ENCODE measurements at regions not wholly inside any gene's neighbourhood (a gene's known extent, or its start where the extent isn't known, plus 50 kb on each side); places are given as distances from the start of the nearest gene placed in this dataset.

- Histone ChIP-seq H3K14ac (ENCODE audit: low read length) (no peak overlapping the region), H3K27me3 (ENCODE audit: insufficient read depth, low read length) (no peaks in the 10 kb centered on the region), H4K8ac (ENCODE audit: low read depth, low read length) (no peak overlapping the region), H3K27ac (ENCODE audit: low read depth, low read length) (no peak overlapping the region), H3K9me3 (ENCODE audit: insufficient read depth, low read depth, low read length) (no peaks in the 10 kb centered on the region), H2BK5ac (ENCODE audit: low read depth, low read length, poor library complexity) (no peak overlapping the region), H3K9ac (ENCODE audit: low read length) (no peak overlapping the region), H3K79me1 (ENCODE audit: low read length) (peaks cover 3% of the 10 kb centered on the region), H3K23ac (ENCODE audit: low read length) (no peak overlapping the region), H2AK5ac (ENCODE audit: low read length) (no peak overlapping the region), H4K91ac (ENCODE audit: low read depth, low read length) (no peak overlapping the region), H2AFZ (ENCODE audit: insufficient read depth, low read length, poor library complexity) (no peak overlapping the region), H3K4me3 (ENCODE audit: low read depth, low read length) (no peak overlapping the region), H3K36me3 (ENCODE audit: control insufficient read depth in 1 of 2, insufficient read depth in 2 of 2, low read length in 2 of 2) (no peaks in the 10 kb centered on the region), H3K18ac (ENCODE audit: low read length) (no peak overlapping the region), H2BK12ac (ENCODE audit: low read length) (no peak overlapping the region), H3K79me2 (ENCODE audit: control insufficient read depth, insufficient read depth, low read length, poor library complexity) (peaks cover 2% of the 10 kb centered on the region), H3K4ac (ENCODE audit: low read depth, low read length) (no peak overlapping the region), H3K4me1 (ENCODE audit: control insufficient read depth in 1 of 2, insufficient read depth in 2 of 2, low read length in 2 of 2) (no peaks in the 10 kb centered on the region), H4K12ac (ENCODE audit: low read depth, low read length) (no peak overlapping the region), H2BK120ac (ENCODE audit: insufficient read depth, low read length, poor library complexity) (no peak overlapping the region), H3K4me2 (ENCODE audit: low read length) (no peak overlapping the region)
- DNase-seq = no peak
- no CpG with 5 or more reads among the region's 1 CpG for WGBS (ENCODE audit: extremely low coverage, insufficient coverage, insufficient read length)
Observed at GRCh38 chr5:145685417-145685816, 149.7 kb downstream of the PRELID2 start.

GRCh38 chr5:145683431-145683830 is 151.7 kb downstream of the PRELID2 start:
- Histone ChIP-seq H3K36me3 (ENCODE audit: control insufficient read depth in 1 of 2, insufficient read depth in 2 of 2, low read length in 2 of 2) (no peaks in the 10 kb centered on the region), H4K91ac (ENCODE audit: low read depth, low read length) (no peak overlapping the region), H3K4me1 (ENCODE audit: control insufficient read depth in 1 of 2, insufficient read depth in 2 of 2, low read length in 2 of 2) (no peaks in the 10 kb centered on the region), H3K9ac (ENCODE audit: low read length) (no peak overlapping the region), H3K27ac (ENCODE audit: low read depth, low read length) (no peak overlapping the region), H3K4ac (ENCODE audit: low read depth, low read length) (no peak overlapping the region), H3K4me2 (ENCODE audit: low read length) (no peak overlapping the region), H2BK12ac (ENCODE audit: low read length) (no peak overlapping the region), H3K14ac (ENCODE audit: low read length) (no peak overlapping the region), H3K23ac (ENCODE audit: low read length) (no peak overlapping the region), H3K79me1 (ENCODE audit: low read length) (peaks cover 3% of the 10 kb centered on the region), H3K9me3 (ENCODE audit: insufficient read depth, low read depth, low read length) (no peaks in the 10 kb centered on the region), H4K12ac (ENCODE audit: low read depth, low read length) (no peak overlapping the region), H2BK5ac (ENCODE audit: low read depth, low read length, poor library complexity) (no peak overlapping the region), H3K18ac (ENCODE audit: low read length) (no peak overlapping the region), H3K4me3 (ENCODE audit: low read depth, low read length) (no peak overlapping the region), H4K8ac (ENCODE audit: low read depth, low read length) (no peak overlapping the region), H3K79me2 (ENCODE audit: control insufficient read depth, insufficient read depth, low read length, poor library complexity) (peaks cover 2% of the 10 kb centered on the region), H3K27me3 (ENCODE audit: insufficient read depth, low read length) (no peaks in the 10 kb centered on the region), H2AK5ac (ENCODE audit: low read length) (no peak overlapping the region), H2AFZ (ENCODE audit: insufficient read depth, low read length, poor library complexity) (no peak overlapping the region), H2BK120ac (ENCODE audit: insufficient read depth, low read length, poor library complexity) (no peak overlapping the region)
- DNase-seq = no peak
- WGBS (ENCODE audit: extremely low coverage, insufficient coverage, insufficient read length) = no CpG with 5 or more reads among the region's 2 CpGs

- no peak overlapping the region for H3K4me3 ChIP-seq (ENCODE audit: low read depth, low read length)
- no peak overlapping the region for H4K8ac ChIP-seq (ENCODE audit: low read depth, low read length)
- no peaks in the 10 kb centered on the region for H3K9me3 ChIP-seq (ENCODE audit: insufficient read depth, low read depth, low read length)
- H2BK120ac ChIP-seq (ENCODE audit: insufficient read depth, low read length, poor library complexity) = no peak overlapping the region
- H3K4ac ChIP-seq (ENCODE audit: low read depth, low read length) = no peak overlapping the region
- H4K12ac ChIP-seq (ENCODE audit: low read depth, low read length) = no peak overlapping the region
- no peaks in the 10 kb centered on the region for H3K27me3 ChIP-seq (ENCODE audit: insufficient read depth, low read length)
- H3K27ac ChIP-seq (ENCODE audit: low read depth, low read length) = no peak overlapping the region
- H3K14ac ChIP-seq (ENCODE audit: low read length) = no peak overlapping the region
- no peak overlapping the region for H3K4me2 ChIP-seq (ENCODE audit: low read length)
- H3K36me3 ChIP-seq (ENCODE audit: control insufficient read depth in 1 of 2, insufficient read depth in 2 of 2, low read length in 2 of 2) = no peaks in the 10 kb centered on the region
- H3K23ac ChIP-seq (ENCODE audit: low read length) = no peak overlapping the region
- H2AFZ ChIP-seq (ENCODE audit: insufficient read depth, low read length, poor library complexity) = no peak overlapping the region
- peak; percentile 7 to 34 for DNase-seq
- H2BK12ac ChIP-seq (ENCODE audit: low read length) = no peak overlapping the region
- H4K91ac ChIP-seq (ENCODE audit: low read depth, low read length) = no peak overlapping the region
- H3K4me1 ChIP-seq (ENCODE audit: control insufficient read depth in 1 of 2, insufficient read depth in 2 of 2, low read length in 2 of 2) = no peaks in the 10 kb centered on the region
- H2AK5ac ChIP-seq (ENCODE audit: low read length) = no peak overlapping the region
- H3K79me2 ChIP-seq (ENCODE audit: control insufficient read depth, insufficient read depth, low read length, poor library complexity) = peaks cover 2% of the 10 kb centered on the region
- WGBS (ENCODE audit: extremely low coverage, insufficient coverage, insufficient read length) = no CpG with 5 or more reads among the region's 8 CpGs
- H3K79me1 ChIP-seq (ENCODE audit: low read length) = peaks cover 3% of the 10 kb centered on the region
- no peak overlapping the region for H3K18ac ChIP-seq (ENCODE audit: low read length)
- no peak overlapping the region for H3K9ac ChIP-seq (ENCODE audit: low read length)
- no peak overlapping the region for H2BK5ac ChIP-seq (ENCODE audit: low read depth, low read length, poor library complexity)
Observed at GRCh38 chr5:145682197-145682899, 152.8 kb downstream of the PRELID2 start.

- Histone ChIP-seq H4K91ac (ENCODE audit: low read depth, low read length) (no peak overlapping the region), H3K4me3 (ENCODE audit: low read depth, low read length) (no peak overlapping the region), H2BK120ac (ENCODE audit: insufficient read depth, low read length, poor library complexity) (no peak overlapping the region), H3K18ac (ENCODE audit: low read length) (no peak overlapping the region), H3K27me3 (ENCODE audit: insufficient read depth, low read length) (no peaks in the 10 kb centered on the region), H3K79me2 (ENCODE audit: control insufficient read depth, insufficient read depth, low read length, poor library complexity) (peaks cover 2% of the 10 kb centered on the region), H4K12ac (ENCODE audit: low read depth, low read length) (no peak overlapping the region), H3K79me1 (ENCODE audit: low read length) (peaks cover 3% of the 10 kb centered on the region), H2BK12ac (ENCODE audit: low read length) (no peak overlapping the region), H3K4ac (ENCODE audit: low read depth, low read length) (no peak overlapping the region), H3K4me2 (ENCODE audit: low read length) (no peak overlapping the region), H3K14ac (ENCODE audit: low read length) (no peak overlapping the region), H3K9ac (ENCODE audit: low read length) (no peak overlapping the region), H2BK5ac (ENCODE audit: low read depth, low read length, poor library complexity) (no peak overlapping the region), H2AK5ac (ENCODE audit: low read length) (no peak overlapping the region), H4K8ac (ENCODE audit: low read depth, low read length) (no peak overlapping the region), H3K9me3 (ENCODE audit: insufficient read depth, low read depth, low read length) (no peaks in the 10 kb centered on the region), H3K23ac (ENCODE audit: low read length) (no peak overlapping the region), H2AFZ (ENCODE audit: insufficient read depth, low read length, poor library complexity) (no peak overlapping the region), H3K4me1 (ENCODE audit: control insufficient read depth in 1 of 2, insufficient read depth in 2 of 2, low read length in 2 of 2) (no peaks in the 10 kb centered on the region), H3K36me3 (ENCODE audit: control insufficient read depth in 1 of 2, insufficient read depth in 2 of 2, low read length in 2 of 2) (no peaks in the 10 kb centered on the region), H3K27ac (ENCODE audit: low read depth, low read length) (no peak overlapping the region)
- peak; percentile 52 to 84 for DNase-seq
Observed at GRCh38 chr5:145681686-145682085, 153.5 kb downstream of the PRELID2 start.

All from trophoblast cell (in vitro differentiated cells and primary cell).